HEK293T (cell line): ENCODE measurements at regions not wholly inside any gene's neighbourhood (a gene's known extent, or its start where the extent isn't known, plus 50 kb on each side); places are given as distances from the start of the nearest gene placed in this dataset.
A peak's percentile ranks its signal among the peaks of the same experiment; 100 is the strongest.

ENCODE experiments used
- CTCF ChIA-PET: fragments of 350-600 bp; formaldehyde crosslinking; extraction: SDS; loops from one replicate; lab custom pipeline; 2021; ENCODE audit warnings: antibody characterized with exemption, inconsistent platforms; lab: Yijun Ruan, JAX
- POLR2A ChIA-PET: fragments of 350-600 bp; formaldehyde crosslinking; extraction: SDS; loops from one replicate; lab custom pipeline; 2020; ENCODE audit warnings: antibody characterized with exemption, inconsistent platforms; lab: Yijun Ruan, JAX
- DNase-seq: peaks from one replicate; pipeline ENCODE4 v3.0.0; 2012; ENCODE audit warnings: mixed read lengths; ENCODE audit errors: extremely low spot score
- CTBP1 ChIP-seq: fragments of 450-650 bp; IDR thresholded peaks from 2 replicates; pipeline ENCODE4 v1.6.1; 2016; ENCODE audit warnings: borderline replicate concordance
- ELF4 ChIP-seq: fragments of 450-650 bp; IDR thresholded peaks from 2 replicates; pipeline ENCODE4 v1.6.1; 2017; ENCODE audit warnings: antibody characterized with exemption
- FOXK2 ChIP-seq: fragments of 450-650 bp; IDR thresholded peaks from 2 replicates; pipeline ENCODE4 v1.6.1; 2016; ENCODE audit warnings: mild to moderate bottlenecking
- NFRKB ChIP-seq: fragments of 450-650 bp; IDR thresholded peaks from 2 replicates; pipeline ENCODE4 v1.6.1; 2016; ENCODE audit warnings: mild to moderate bottlenecking, moderate library complexity
- SP1 ChIP-seq: fragments of 450-650 bp; IDR thresholded peaks from 2 replicates; pipeline ENCODE4 v1.6.1; 2017

DNA sequence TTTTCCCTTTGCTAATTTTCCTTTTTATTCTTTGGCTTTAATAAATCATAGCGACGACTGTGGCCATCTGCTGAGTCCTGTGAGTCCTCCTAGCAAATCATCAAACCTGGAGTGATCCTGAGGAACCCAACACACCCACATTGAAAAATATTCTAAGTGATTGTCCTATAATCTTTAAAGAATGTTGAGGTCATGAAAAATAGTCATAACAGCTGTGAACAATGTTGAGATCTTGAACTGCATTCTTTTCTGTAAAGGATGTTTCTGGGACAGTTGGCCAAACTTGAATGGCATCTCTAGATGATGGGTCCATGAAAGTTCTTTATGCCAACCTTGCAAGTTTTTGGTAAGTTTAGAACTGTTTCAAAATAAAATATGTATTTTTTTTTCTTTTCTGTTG, 53.2 kb upstream of the ADAM23 start:
- CTCF ChIA-PET: interaction anchor here (0.6 kb wide), 2 partner anchors 123 to 962 kb away, joined by 3 read pairs; no protein-coding TSS in a partner anchor
- DNase-seq: no peak
- TF ChIP-seq FOXK2: no peak
- TF ChIP-seq SP1: no peak
- TF ChIP-seq NFRKB: no peak
- POLR2A ChIA-PET: no interaction called here

GRCh38 chr2:206392118-206392517, 51.2 kb upstream of the ADAM23 start:
- DNase-seq: peak; percentile 67
- POLR2A ChIA-PET: no interaction called here
- CTCF ChIA-PET: interaction anchor here (1.1 kb wide), 1 partner anchor 12 kb away, joined by 3 read pairs; no protein-coding TSS in a partner anchor
- no peak for TF ChIP-seq CTBP1
- no peak for TF ChIP-seq ELF4
